ELR (cell line): ENCODE measurements at regions not wholly inside any gene's neighbourhood (a gene's known extent, or its start where the extent isn't known, plus 50 kb on each side); places are given as distances from the start of the nearest gene placed in this dataset.

Source experiments
- DNase-seq: peaks from one replicate; pipeline ENCODE4 v3.0.0-alpha.2; 2015; ENCODE audit warnings: low read depth

DNA sequence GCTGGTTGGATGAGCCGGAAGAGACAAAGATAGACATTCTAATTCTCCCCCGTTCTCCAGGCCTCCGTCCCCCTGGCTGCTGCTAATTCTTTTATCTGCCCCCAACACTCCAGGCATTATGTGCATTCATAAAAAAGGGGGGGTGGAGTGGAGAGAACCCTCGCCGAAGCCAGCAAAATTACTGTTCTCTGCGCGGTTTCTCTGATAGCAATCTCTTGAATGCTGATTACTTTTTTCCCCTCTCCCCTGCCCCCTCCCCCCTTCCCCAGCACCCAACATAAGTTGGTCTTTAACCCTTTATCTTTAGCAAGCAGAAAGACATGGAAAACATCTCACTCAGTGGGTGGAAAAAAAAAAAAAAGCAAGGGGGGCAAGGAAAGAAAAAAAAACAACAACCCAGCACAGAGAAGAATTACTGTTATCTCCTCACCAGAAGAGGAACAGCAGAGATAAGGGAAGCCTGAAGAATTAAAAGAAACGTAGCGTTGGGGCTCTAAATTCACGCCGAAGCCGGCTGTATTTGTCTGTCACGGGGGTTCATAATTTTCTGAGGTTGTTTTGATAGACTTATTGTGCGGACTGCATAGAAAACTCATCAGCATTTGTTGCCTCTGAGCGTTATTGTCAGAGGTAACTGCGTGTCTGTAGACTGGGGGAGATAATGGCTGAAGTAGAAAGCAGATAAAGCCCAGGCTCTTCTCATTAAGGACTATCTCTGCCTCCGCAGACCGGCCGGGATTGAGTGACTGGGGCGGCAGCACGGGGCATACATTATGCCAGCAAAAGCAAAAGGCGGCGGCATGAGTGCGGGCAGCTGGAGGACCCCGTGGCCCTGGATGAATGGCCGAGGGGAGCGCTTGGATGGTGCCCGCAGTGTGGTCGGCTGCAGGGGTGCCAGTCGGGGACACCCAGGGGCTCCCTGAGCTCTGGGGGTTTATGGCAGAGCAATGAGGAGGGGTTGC is 126.9 kb downstream of the MRM1 start:
- no peak for DNase-seq

DNA sequence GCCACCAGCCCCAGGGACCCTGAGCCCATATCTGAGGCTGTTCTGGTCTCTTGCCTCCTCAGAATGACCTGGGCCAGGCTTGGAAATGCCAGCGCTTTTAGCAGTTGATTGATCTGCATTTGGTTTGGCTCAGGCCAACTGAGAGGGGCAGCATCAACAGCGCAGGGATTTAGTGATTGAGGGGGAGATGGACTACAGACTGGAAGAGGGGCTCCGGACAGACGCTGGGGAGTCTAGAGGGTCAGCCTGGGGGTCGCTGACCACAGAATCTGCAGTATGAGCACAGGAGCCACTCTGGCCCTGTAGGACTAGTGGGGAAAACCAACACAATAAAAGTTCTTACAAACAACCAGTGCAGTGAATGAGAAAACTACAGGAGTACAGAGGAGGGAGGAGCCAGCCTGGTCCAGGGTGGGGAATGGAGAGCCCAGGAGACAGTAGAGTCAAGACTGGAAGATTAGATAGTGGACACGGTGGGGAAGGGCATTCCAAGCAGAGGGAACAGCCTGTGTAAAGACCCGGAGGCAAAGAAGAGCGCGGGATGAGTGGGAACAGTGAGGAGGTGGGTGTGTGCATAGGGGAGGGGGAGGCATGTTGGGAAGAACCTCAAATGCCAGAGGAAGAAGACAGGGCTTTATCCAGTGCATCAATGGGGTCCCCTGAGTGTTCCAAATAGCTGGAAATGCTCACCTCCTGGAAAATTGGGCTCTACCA is 128.9 kb downstream of the MRM1 start:
- DNase-seq, result no peak

DNA sequence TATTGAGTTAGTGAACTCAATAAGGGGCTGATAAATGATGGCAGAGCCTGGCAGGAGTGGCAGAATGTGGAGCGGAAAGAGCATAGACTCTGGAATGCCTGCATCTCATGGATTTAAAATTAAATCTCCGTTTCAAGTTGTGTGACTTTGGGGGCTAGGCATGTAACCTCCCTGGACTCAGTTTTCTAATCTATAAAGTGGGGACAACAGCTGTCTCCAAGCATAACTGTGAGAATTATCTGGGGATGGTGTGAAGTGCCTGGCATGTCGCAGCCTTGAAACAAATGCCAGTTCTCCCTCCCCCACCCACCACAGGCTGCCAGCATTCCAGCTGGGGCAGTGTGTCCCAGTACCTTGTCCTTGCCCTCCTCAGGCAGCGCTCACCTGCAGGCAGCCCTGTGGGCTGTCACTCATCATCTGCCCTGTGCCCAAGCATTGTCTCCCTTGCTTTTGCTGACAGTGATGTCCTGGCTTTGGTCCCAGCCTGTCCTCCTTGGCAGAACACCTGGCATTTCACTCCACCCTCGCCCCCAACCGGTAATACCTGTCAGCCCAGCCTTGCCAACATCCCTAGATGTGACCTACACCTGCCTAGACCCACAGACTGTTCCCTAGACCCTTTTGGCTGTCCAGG is 129.6 kb downstream of the MRM1 start:
- no peak for DNase-seq

DNA sequence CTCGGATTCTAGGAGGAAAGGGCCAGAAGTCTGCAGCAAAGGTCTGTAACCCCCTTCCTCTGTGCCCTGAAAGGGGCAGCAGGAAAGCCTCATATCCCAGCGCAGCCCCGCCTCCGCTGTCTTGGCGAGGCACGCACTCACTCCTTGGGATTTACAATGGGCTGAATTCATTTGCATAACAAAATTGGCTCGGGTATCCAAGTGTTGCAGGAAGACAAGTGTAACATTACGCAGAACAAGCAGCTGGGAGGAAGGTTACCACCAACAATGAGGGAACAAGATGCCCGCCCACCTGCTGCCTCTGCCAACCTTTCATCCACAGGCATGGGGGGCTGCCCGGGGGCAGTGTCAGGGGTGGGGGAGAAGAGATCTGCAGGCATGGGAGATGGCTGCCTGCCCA is 130.4 kb downstream of the MRM1 start:
- DNase-seq, result no peak

DNA sequence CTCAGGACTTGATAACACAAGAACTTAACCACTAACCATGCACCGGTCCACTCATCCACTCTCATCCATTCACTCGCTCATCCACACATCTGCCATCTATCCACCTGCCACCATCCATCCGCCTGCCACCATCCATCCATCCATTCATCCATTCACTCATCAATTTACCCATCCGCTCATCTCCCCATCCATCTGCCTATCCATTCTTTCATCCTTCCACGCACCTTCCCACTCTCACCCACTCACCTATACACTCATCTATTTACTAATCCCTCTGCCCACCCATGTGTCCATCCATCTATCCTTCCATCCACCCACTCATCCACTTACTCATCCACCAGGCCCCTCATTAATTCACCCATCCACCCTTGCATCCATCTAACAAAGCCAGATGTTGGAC is 131.0 kb downstream of the MRM1 start:
- DNase-seq, result no peak

DNA sequence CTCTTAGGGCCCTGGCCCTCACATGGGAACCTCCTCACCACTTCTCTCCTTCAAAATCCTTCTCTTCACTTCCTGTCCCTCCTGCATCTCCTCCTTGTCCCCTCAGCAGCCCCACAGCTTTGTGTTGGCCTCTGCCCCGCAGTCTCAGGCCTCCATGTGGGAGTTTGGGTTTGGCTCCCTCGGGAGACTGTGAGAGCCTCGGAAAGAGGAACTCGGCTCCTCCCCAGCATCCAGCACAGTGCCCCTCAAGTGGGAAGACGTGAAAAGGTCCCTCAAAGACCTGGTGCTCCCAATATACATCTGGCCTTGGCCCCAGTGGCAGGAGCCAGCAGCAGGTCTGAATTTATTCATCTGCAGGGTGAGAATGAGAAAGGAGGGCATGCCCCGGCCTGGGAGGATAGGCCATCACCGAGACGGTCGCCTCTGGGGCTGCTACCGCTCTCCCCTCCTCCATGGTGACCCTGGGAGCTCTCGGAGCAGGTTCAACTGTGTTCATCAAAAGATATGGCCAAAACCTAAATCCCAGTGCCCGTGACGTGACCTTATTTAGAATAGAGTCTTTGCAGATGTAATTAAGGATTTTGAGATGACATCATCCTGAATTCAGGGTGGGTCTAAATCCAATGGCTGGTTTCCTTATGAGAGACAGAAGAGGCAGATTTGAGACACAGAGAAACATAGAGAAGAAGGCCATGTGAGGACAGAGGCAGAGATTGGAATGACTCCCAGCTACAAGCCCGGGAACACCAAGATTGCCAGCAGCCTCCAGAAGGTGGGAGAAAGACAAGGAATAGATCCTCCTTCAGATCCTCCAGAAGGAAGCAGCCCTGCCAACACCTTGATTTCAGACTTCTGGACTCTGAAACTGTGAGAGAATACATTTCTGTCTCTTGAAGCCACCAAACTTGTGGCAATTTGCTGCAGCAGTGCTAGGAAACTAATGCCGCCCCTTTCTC is 135.1 kb downstream of the MRM1 start:
- DNase-seq, result no peak

DNA sequence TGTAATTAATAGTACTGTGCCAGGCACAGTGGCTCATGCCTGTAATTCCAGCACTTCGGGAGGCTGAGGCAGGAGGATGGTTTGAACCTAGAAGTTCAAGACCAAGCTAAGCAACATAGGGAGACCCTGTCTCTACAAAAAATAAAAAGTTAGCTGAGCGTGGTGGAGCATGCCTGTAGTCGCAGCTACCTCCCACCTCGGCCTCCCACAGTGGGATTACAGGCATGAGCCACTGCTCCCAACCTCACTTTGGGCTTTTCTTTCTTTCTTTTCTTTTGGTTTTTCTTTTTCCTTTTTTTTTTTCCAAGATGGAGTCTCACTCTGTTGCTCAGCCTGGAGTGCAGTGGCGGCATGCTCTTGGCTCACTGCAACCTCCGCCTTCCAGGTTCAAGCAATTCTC is 137.8 kb downstream of the MRM1 start:
- DNase-seq, result no peak

DNA sequence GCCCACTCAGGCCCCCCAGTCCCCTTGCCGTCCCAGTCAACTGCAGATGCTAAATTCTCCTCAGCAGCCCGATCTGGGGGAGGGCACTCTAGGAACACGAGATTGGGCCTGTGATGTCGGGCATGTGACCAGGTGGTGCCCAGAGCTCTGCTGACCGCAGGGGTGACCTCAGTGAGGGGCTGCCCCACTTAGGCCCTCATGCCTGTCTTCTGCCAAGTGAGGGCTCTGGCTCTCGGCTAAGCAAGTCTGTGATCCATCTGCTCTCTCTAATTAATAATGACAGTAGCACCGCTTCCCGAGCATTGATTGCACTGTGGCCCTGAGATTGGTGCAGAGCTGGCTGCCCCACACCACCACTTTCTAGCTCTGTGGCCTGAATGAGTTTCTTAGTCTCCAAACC is 138.8 kb downstream of the MRM1 start:
- DNase-seq, result no peak

DNA sequence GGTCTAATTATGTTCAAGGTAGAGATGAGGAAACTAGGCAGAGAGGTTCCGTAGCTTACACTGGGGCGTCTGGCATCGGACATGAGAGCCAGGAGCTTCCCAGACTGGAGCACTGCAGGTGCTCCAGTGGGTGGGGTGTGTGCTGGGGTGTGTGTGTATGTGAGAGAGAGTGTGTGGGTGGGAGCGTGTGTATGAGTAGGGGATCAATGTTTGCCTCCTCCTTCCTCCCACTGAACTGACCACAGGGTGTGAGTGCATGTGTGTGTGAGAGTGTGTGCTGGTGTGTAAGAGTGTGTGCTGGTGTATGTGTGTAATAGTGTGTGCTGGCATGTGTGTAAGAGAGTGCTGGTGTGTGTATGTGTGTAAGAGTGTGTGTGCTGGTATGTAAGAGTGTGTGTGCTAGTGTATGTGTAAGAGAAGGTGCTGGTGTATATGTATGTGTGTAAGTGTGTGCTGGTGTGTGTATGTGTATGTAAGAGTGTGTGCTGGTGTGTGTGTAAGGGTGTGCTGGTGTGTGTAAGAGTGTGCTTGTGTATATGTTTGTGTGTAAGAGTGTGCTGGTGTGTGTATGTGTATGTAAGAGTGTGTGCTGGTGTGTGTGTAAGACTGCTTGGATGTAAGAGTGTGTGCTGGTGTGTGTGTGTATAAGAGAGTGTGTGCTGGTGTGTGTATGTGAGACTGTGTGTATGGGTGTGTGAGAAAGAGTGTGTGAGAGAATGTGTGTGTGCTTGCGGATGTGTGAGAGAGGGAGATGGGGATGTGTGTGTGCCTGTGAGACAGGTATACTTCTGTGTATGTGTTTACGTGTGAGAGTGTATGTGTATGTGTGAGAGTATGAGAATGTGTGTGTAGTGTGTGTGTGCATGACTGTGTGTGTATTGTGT is 139.9 kb downstream of the MRM1 start:
- no peak for DNase-seq

DNA sequence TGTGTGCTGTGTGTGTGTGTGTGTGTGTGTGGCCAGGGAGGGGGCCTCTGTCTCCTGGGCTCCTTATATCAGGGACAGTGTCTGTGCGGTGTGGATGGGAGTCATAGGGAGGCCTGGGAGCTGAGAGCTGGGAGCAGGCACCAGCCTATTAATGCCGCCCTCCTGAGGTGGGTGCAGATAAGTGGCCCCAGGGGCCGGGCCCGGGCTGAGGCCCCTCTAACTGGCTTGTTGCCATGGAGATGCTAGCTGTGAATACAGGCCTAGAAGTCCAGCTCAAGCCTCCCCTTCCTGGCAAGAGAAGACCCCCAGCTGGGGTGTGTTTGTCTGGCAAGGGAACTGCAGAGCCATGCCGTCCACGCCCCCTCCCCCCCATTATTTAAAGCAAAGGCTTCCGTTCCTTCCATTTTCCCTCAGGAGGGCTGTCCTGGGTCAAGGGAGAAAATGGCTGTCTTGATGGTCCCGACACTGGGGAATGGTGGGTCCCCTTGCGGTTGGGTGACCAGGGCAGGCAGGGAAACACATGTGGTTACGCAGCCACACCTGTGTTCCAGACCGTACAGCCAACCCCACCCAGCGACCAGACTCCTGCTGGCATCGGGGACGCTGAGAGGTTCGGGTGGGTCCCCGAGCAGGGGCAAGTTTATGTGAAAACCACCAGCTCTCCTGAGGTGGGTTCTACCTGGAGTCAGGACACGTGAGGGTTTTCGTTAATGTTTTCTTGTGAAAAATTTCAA is 141.1 kb downstream of the MRM1 start:
- no peak for DNase-seq

DNA sequence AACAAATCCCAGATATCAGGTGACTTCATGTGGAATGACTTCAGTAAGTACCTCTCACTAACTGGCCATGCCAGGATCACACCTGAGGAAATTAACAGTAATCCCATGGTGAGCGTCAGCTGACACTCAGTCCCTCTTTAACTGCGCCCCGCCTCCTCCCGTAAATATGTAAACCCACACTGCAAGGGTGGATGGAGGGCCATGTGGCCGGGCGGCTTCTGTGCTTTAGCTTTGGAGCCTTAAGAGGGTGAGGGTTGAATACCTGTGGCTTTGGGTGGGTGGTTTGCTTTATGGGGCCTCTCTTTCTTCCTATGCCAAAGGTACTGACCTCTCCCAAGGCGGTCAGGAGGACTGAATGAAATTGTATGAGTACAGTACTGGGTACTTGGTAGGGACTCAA is 141.7 kb downstream of the MRM1 start:
- no peak for DNase-seq

DNA sequence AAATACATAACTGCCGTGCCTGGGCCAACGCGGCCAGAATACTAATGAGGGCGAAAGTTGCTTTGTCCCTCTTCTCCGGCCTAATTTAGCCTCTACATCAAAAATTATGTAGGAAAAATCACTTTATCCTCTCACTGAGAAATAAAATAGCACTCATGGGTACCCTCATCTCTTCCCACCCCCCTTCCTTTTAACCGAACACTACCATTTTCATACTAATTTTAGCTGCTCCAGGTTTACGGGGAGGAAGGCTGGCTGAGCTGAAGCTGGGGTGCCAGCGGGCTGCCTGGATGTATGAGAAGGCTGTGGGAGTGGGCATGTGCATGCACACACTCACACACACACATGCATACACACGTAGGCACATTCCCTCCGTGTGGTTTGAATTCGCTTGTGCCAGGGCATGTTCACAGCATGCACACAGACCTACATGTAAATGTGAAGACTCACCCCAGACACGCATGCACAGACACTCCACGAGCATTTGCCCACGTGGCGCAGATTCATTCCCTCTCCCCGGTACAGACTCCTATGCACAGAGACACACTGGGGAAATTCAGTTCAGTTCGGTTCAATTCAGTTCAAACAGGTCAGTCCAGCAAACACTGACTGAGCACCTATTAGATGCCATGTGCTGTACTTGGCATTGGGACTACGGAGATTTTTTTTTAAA is 145.1 kb downstream of the MRM1 start:
- DNase-seq, result no peak

DNA sequence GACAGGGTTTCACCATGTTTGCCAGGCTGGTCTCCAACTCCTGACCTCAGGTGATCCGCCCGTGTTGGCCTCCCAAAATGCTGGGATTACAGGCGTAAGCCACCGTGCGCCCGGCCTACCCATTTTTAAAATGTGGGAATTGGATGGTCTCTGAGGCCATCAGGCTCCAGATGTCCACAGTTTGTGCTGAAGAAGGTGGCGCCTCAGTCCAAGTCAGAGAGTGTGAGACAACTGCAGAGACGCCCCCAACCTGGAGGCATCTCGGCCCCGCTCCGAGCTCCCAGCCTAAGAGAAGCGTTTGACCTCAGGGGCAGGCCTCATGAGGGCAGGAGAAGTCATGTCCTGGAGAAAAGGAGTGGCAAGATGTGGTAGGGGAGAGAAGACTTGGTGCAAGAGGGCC is 146.5 kb downstream of the MRM1 start:
- DNase-seq, result no peak

DNA sequence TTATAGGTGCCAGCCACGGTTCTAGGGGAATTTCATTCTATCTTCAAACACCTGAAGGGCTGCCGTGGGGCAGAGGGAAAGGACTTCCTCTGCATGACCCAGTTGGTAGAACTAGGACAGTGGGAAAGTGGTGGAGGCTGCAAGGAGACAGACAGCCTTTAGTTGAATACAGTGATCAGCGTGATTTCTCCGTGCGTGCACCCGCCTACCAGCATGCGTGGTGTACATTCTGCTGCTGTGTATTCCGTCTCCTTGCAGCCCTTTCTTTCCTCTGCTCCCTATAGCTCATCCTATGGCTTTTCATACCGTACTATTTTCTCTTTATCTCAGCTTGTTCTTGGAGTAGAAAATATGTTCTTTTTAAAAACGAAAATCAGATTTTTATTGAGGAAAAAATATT is 146.9 kb downstream of the MRM1 start:
- DNase-seq, result no peak

DNA sequence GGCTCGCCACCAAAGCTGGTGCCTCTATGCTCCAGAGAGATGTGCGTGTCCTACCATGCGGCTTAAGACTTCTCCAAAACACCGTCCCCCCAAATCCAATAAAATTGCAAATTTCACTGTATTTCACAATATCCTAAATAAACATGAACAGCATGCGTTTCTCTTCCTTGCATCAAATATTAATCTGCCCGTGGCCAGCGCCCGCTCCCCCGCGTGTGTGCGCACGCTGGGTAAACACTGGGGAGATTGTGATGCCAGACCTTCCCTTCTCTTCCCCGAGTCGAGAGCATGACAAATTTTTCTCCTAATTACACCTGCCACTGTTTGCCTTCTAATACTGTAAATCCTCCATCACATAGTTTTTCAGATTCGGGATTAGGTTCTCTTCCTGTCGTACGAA is 148.1 kb downstream of the MRM1 start:
- no peak for DNase-seq

DNA sequence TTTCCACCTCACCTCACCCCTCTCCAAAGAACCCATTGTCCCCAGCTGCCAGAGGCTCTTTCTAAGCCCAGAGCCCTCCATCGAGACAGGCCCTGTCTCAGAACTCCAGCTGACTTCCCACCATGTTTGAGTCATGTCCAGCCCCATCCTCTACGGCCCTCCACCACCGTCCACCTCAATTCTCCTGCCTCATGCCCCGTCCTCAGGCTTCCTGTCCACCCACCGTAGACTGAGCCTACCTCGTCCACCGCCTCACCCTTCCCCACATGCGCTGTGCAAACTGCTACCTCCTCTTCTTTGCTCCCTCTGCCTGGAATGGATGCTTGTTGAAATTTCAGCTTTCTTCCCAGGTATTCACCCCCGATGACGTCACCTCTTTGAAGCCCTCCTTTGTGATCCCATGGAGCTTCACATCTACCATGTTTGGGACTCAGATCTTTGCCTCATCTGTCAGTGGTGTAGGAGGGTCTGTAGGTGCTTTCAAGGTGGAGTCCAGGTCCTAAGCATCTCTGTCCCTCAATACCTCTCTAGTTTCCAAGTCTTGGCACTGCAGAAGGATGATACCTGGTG is 149.0 kb downstream of the MRM1 start:
- no peak for DNase-seq

DNA sequence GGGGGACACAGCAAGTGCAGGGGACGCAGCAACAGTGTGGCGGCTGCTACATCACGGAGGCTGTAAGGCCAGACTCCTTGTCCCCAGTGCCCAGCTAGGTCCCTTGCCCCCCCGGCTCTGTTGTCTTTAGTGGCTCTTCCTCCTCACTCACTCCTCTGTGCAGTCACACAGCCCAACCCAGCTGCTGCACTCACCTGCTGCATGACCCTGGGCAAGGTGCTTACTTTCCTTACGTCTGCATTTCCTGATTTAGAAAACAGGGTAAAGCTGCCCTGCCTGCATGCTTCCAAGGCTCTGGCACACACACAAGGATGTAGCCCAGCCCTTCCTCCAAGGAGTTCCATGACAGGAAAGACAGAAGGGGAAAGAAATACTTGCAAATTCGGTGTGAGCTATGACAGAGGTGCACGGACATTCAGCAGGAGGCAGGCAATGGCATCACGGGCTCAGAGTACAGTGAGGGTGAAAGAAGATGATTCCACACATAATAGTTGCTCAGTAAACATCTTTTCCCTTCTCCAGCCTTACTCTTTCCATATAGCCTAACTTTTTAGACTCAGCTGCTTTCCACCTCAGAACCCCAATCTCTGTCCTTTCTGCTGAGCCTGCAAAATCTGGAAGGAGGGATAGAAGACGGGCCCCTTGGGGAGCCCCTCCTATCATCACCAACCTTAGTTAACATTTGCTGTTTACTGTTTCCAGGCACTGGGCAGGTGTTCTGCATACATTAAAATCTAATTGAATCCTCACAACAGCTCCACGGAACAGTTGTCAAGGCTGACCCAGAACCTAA is 150.9 kb downstream of the MRM1 start:
- DNase-seq, result no peak

DNA sequence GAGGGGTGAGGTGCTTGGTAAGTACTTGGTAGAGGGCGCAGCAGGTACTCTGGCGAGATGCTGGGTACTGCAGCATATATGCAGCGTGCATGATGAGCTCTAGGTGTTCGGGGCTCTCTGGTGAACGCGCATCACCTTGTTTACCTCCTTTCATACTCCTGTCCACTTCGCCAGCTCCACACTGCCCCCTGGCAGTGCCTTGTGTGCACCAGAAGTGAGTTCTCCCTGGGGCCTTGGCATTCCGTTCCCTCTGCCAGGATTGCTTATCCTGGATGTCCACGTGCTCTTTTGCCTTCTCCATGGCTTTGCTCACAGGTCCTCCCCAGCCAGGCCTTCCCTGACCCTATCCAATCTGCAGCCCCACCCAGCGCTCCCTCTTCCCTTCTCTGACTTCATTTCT is 154.2 kb downstream of the MRM1 start:
- peak; percentile 28 for DNase-seq
